Activated B cell treated with CpG ODN at 0.5 μM for 24 hours (primary cell): ENCODE measurements at regions not wholly inside any gene's neighbourhood (a gene's known extent, or its start where the extent isn't known, plus 50 kb on each side); places are given as distances from the start of the nearest gene placed in this dataset.

Source experiments
- ATAC-seq: fragments of 200-7000 bp; cut with Tn5 transposase; one replicate; pipeline ENCODE4 v1.10.0; 2021; ENCODE audit warnings: low read depth, mild to moderate bottlenecking, moderate library complexity
- CTCF ChIA-PET: fragments of 350-600 bp; sonication (Branson Sonifier 250); formaldehyde crosslinking; loops from one replicate; lab custom pipeline; 2021; ENCODE audit warnings: antibody characterized with exemption; lab: Charles Lee
- POLR2A ChIA-PET: fragments of 350-600 bp; sonication (Branson Sonifier 250); formaldehyde crosslinking; loops from one replicate; lab custom pipeline; 2021; ENCODE audit warnings: antibody characterized with exemption; lab: Charles Lee
- DNase-seq: peaks from one replicate; pipeline ENCODE4 v3.0.0; 2022
- H3K27ac Mint-ChIP-seq: one replicate; pipeline ENCODE4 v1.8.0; 2020; ENCODE audit warnings: mixed read lengths
- H3K27me3 Mint-ChIP-seq: one replicate; pipeline ENCODE4 v1.8.0; 2021; ENCODE audit warnings: mixed read lengths
- H3K36me3 Mint-ChIP-seq: one replicate; pipeline ENCODE4 v1.8.0; 2021; ENCODE audit warnings: low read depth, mixed read lengths
- H3K4me1 Mint-ChIP-seq: one replicate; pipeline ENCODE4 v1.8.0; 2021; ENCODE audit warnings: mixed read lengths
- H3K4me3 Mint-ChIP-seq: one replicate; pipeline ENCODE4 v1.8.0; 2020; ENCODE audit warnings: mild to moderate bottlenecking, mixed read lengths
- H3K9me3 Mint-ChIP-seq: one replicate; pipeline ENCODE4 v1.8.0; 2020; ENCODE audit warnings: mixed read lengths
- intact Hi-C: fragments of 100-400 bp; cut with micrococcal nuclease; formaldehyde crosslinking; loops from one replicate; pipeline ENCODE4 v1.15.1; 2024
- TF ChIP-seq, protein P1 (sequence below): fragments of 200-600 bp; IDR thresholded peaks from one replicate; pipeline ENCODE4 v1.8.0; 2022; ENCODE audit warnings: antibody characterized with exemption, mild to moderate bottlenecking

DNA sequence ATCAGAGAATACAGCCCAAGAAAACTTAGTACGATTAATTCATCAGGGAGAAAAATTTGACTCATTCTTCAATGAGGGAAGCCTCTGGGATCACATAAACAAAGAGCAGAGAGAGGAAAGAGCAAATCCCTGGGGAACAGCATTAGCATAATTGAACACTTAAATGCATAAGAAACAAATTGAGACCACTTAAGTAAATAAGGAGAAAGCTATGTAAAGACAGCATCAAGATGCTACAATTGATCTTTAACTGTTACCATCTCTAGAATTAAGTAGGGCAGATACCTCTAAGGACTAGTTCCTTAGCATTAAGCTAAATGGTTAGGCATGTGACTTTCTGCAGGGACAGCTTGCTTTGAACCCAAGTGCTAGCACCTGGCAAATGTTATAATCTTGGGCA lies 265.1 kb upstream of the NEGR1 start:
- Mint-ChIP-seq H3K4me1 (no peaks in the 10 kb centered on the region), H3K9me3 (peaks cover 2% of the 10 kb centered on the region), H3K27me3 (no peaks in the 10 kb centered on the region), H3K27ac (no peak overlapping the region), H3K36me3 (no peaks in the 10 kb centered on the region), H3K4me3 (no peak overlapping the region)
- ATAC-seq, result no peak
- intact Hi-C loops, result no loop called here
- TF ChIP-seq, protein P1, sequence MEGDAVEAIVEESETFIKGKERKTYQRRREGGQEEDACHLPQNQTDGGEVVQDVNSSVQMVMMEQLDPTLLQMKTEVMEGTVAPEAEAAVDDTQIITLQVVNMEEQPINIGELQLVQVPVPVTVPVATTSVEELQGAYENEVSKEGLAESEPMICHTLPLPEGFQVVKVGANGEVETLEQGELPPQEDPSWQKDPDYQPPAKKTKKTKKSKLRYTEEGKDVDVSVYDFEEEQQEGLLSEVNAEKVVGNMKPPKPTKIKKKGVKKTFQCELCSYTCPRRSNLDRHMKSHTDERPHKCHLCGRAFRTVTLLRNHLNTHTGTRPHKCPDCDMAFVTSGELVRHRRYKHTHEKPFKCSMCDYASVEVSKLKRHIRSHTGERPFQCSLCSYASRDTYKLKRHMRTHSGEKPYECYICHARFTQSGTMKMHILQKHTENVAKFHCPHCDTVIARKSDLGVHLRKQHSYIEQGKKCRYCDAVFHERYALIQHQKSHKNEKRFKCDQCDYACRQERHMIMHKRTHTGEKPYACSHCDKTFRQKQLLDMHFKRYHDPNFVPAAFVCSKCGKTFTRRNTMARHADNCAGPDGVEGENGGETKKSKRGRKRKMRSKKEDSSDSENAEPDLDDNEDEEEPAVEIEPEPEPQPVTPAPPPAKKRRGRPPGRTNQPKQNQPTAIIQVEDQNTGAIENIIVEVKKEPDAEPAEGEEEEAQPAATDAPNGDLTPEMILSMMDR, result no peak
- CTCF ChIA-PET, result no interaction called here
- POLR2A ChIA-PET, result no interaction called here
- DNase-seq, result no peak

DNA sequence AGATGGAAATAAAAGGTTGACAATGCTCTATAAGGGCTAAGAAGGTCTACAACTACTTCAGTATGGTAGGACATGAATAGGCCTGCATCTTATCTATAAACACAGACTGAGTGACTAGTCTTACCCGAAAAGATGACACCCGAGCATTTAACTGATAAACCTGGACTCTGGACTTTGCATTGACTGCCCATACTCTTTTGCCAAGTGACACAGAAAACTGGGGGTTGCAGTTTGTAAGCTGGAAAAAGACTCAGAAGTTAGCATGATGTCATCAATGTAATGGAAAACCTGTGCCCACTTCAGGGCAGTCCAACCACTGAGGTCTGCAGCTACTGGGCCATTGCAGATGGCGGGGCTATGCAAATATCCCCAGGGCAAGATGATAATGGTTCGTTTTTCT lies 258.3 kb upstream of the NEGR1 start:
- ChIA-PET CTCF (no interaction called here), POLR2A (no interaction called here)
- no peaks in the 10 kb centered on the region for H3K27me3 Mint-ChIP-seq
- intact Hi-C loops, result no loop called here
- ATAC-seq (no peak), DNase-seq (no peak)
- H3K4me3 Mint-ChIP-seq, result no peak overlapping the region
- TF ChIP-seq, protein P1, result no peak
- H3K9me3 Mint-ChIP-seq, result peaks cover 2% of the 10 kb centered on the region
- H3K27ac Mint-ChIP-seq, result no peak overlapping the region
- no peaks in the 10 kb centered on the region for H3K4me1 Mint-ChIP-seq
- no peaks in the 10 kb centered on the region for H3K36me3 Mint-ChIP-seq

- ATAC-seq, result no peak
- H3K4me3 Mint-ChIP-seq, result no peak overlapping the region
These were observed 253.1 kb upstream of the NEGR1 start for GRCh38 chr1:72535470-72535869.

DNA sequence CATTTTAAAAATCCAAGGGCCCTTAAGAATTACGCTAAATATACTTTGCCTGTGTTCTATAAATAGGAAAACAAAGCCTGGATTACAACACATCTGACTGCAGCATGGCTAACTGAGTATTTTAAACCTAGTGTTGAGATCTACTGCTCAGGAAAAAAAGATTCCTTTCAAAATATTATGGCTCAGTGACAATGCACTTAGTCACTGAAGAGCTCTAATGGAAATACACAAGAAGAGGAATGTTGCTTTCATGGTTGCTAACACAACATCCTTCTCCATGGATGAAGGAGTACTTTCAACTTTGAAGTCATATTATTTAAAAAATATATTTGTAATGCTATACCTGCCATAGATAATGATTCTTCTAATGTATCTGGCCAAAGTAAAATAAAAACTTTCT lies 248.3 kb upstream of the NEGR1 start:
- DNase-seq (no peak), ATAC-seq (no peak)
- no peaks in the 10 kb centered on the region for H3K36me3 Mint-ChIP-seq
- peaks cover 5% of the 10 kb centered on the region for H3K9me3 Mint-ChIP-seq
- TF ChIP-seq, protein P1, result no peak
- intact Hi-C loops, result no loop called here
- POLR2A ChIA-PET, result no interaction called here
- no peaks in the 10 kb centered on the region for H3K4me1 Mint-ChIP-seq
- H3K27ac Mint-ChIP-seq, result no peak overlapping the region
- H3K27me3 Mint-ChIP-seq, result no peaks in the 10 kb centered on the region
- H3K4me3 Mint-ChIP-seq, result no peak overlapping the region
- CTCF ChIA-PET, result no interaction called here

More at GRCh38 chr1:72535470-72535869, 253.1 kb upstream of the NEGR1 start:
- POLR2A ChIA-PET, result no interaction called here
- CTCF ChIA-PET, result no interaction called here
- no peak overlapping the region for H3K27ac Mint-ChIP-seq
- TF ChIP-seq, protein P1, result no peak
- intact Hi-C loops, result no loop called here
- H3K36me3 Mint-ChIP-seq, result no peaks in the 10 kb centered on the region
- H3K9me3 Mint-ChIP-seq, result peaks cover 5% of the 10 kb centered on the region
- DNase-seq, result no peak
- no peaks in the 10 kb centered on the region for H3K27me3 Mint-ChIP-seq
- no peaks in the 10 kb centered on the region for H3K4me1 Mint-ChIP-seq

DNA sequence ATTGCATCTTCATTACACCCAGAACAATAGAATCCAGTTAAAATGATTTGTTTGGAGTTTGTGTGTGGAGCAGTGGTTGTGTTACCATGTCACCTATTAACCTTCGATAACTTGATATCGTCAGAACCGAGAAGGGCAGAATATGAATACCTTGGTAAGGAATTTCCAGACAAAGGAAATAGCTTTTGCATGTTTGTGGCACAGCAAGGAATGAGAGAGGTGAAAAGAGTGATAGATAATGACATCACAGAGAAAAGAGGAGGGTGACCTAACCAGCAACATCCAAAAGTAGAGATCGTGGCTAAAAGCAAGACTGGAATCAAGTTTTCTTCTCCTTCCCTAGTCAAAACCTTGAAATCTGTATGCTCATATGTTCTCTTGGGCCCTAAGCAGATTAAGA lies 244.6 kb upstream of the NEGR1 start:
- CTCF ChIA-PET, result no interaction called here
- no peak for DNase-seq
- H3K27ac Mint-ChIP-seq, result no peak overlapping the region
- intact Hi-C loops, result no loop called here
- peaks cover 2% of the 10 kb centered on the region for H3K9me3 Mint-ChIP-seq
- H3K36me3 Mint-ChIP-seq, result no peaks in the 10 kb centered on the region
- TF ChIP-seq, protein P1, result no peak
- H3K4me1 Mint-ChIP-seq, result no peaks in the 10 kb centered on the region
- no peaks in the 10 kb centered on the region for H3K27me3 Mint-ChIP-seq
- POLR2A ChIA-PET, result no interaction called here
- ATAC-seq, result no peak
- H3K4me3 Mint-ChIP-seq, result no peak overlapping the region
